ENCODE measurements at regions not wholly inside any gene's neighbourhood (a gene's known extent, or its start where the extent isn't known, plus 50 kb on each side); places are given as distances from the start of the nearest gene placed in this dataset.

- DNase-seq: no peak
Measured at GRCh38 chr13:85031771-85032170, 767.4 kb downstream of the SLITRK6 start.

- no peak for DNase-seq
Measured at GRCh38 chr13:85028035-85028434, 771.2 kb downstream of the SLITRK6 start.

GRCh38 chr13:85019121-85019520, 780.1 kb downstream of the SLITRK6 start:
- no peak for DNase-seq

- DNase-seq: no peak
Measured at GRCh38 chr13:85013006-85013405, 786.2 kb downstream of the SLITRK6 start.

GRCh38 chr13:85009447-85009846, 789.8 kb downstream of the SLITRK6 start:
- DNase-seq: no peak

- no peak for DNase-seq
Measured at GRCh38 chr13:84999252-84999651, 800.0 kb downstream of the SLITRK6 start.

GRCh38 chr13:84998681-84999080, 800.5 kb downstream of the SLITRK6 start:
- DNase-seq: no peak

GRCh38 chr13:84997858-84998257, 801.4 kb downstream of the SLITRK6 start:
- DNase-seq: no peak

GRCh38 chr13:84994582-84994981, 804.6 kb downstream of the SLITRK6 start:
- no peak for DNase-seq

GRCh38 chr13:84985860-84986259, 813.4 kb downstream of the SLITRK6 start:
- no peak for DNase-seq

GRCh38 chr13:84983321-84983720, 815.9 kb downstream of the SLITRK6 start:
- no peak for DNase-seq

- DNase-seq: no peak
Measured at GRCh38 chr13:84980571-84980970, 818.6 kb downstream of the SLITRK6 start.

GRCh38 chr13:84978851-84979250, 820.4 kb downstream of the SLITRK6 start:
- no peak for DNase-seq

- no peak for DNase-seq
Measured at GRCh38 chr13:84973661-84974060, 825.6 kb downstream of the SLITRK6 start.

- DNase-seq: no peak
Measured at GRCh38 chr13:84972907-84973306, 826.3 kb downstream of the SLITRK6 start.

GRCh38 chr13:84962849-84963248, 836.4 kb downstream of the SLITRK6 start:
- DNase-seq: no peak

- DNase-seq: no peak
Measured at GRCh38 chr13:84962141-84962750, 837.0 kb downstream of the SLITRK6 start.

GRCh38 chr13:84961023-84961422, 838.2 kb downstream of the SLITRK6 start:
- DNase-seq: no peak

- DNase-seq: no peak
Measured at GRCh38 chr13:84959818-84960217, 839.4 kb downstream of the SLITRK6 start.

GRCh38 chr13:84954636-84955035, 844.6 kb downstream of the SLITRK6 start:
- DNase-seq: no peak

- no peak for DNase-seq
Measured at GRCh38 chr13:84951128-84951527, 848.1 kb downstream of the SLITRK6 start.

GRCh38 chr13:84946192-84946591, 853.0 kb downstream of the SLITRK6 start:
- DNase-seq: no peak

GRCh38 chr13:84940798-84941197, 858.4 kb downstream of the SLITRK6 start:
- no peak for DNase-seq

GRCh38 chr13:84940167-84940566, 859.1 kb downstream of the SLITRK6 start:
- DNase-seq: no peak

- DNase-seq: no peak
Measured at GRCh38 chr13:84934911-84935310, 864.3 kb downstream of the SLITRK6 start.

- no peak for DNase-seq
Measured at GRCh38 chr13:84933797-84934196, 865.4 kb downstream of the SLITRK6 start.
